ENCODE measurements at regions not wholly inside any gene's neighbourhood (a gene's known extent, or its start where the extent isn't known, plus 50 kb on each side); places are given as distances from the start of the nearest gene placed in this dataset.

GRCh38 chr11:23897453-23898286, 599.2 kb upstream of the LUZP2 start:
- H3K36me3 ChIP-seq (ENCODE audit: insufficient read depth in 1 of 2, low read depth in 1 of 2) = no peaks in the 10 kb centered on the region
- H3K27me3 ChIP-seq (ENCODE audit: insufficient read depth in 3 of 3, low read length in 2 of 3) = no peaks in the 10 kb centered on the region
- intact Hi-C loops (cut with DNase I) = no loop called here
- no peak overlapping the region for H3K27ac ChIP-seq
- no peak for TF ChIP-seq CTCF (IDR thresholded peaks at IDR 0.05)
- DNase-seq (no peak), ATAC-seq (no peak)
- H3K9me3 ChIP-seq = no peaks in the 10 kb centered on the region
- WGBS, 3 donors = 72 to 76% (median 73%) methylated on average over 9 of the region's 9 CpGs
- H3K4me3 ChIP-seq = no peak overlapping the region
- H3K4me1 ChIP-seq = no peaks in the 10 kb centered on the region

- no peaks in the 10 kb centered on the region for H3K4me1 ChIP-seq
- no peak overlapping the region for H3K27ac ChIP-seq
- WGBS, 3 donors = 71 to 74% (median 71%) methylated on average over 7 of the region's 7 CpGs
- no peak overlapping the region for H3K4me3 ChIP-seq
- no peaks in the 10 kb centered on the region for H3K9me3 ChIP-seq
- no peak for ATAC-seq
- H3K36me3 ChIP-seq (ENCODE audit: insufficient read depth in 1 of 2, low read depth in 1 of 2) = no peaks in the 10 kb centered on the region
- no peaks in the 10 kb centered on the region for H3K27me3 ChIP-seq (ENCODE audit: insufficient read depth in 3 of 3, low read length in 2 of 3)
- TF ChIP-seq CTCF (IDR thresholded peaks at IDR 0.05) = no peak
- no peak for DNase-seq
- intact Hi-C loops (cut with DNase I) = no loop called here
Measured at GRCh38 chr11:23903044-23903704, 593.7 kb upstream of the LUZP2 start.

GRCh38 chr11:23919455-23919854, 577.4 kb upstream of the LUZP2 start:
- ATAC-seq (no peak), DNase-seq (no peak)
- 83 to 88% (median 84%) methylated on average over 2 of the region's 2 CpGs for WGBS, 3 donors
- Histone ChIP-seq H3K4me3 (no peak overlapping the region), H3K9me3 (peaks cover 3% of the 10 kb centered on the region), H3K4me1 (no peaks in the 10 kb centered on the region), H3K27ac (no peak overlapping the region), H3K36me3 (ENCODE audit: insufficient read depth in 1 of 2, low read depth in 1 of 2) (no peaks in the 10 kb centered on the region), H3K27me3 (ENCODE audit: insufficient read depth in 3 of 3, low read length in 2 of 3) (no peaks in the 10 kb centered on the region)
- TF ChIP-seq CTCF (IDR thresholded peaks at IDR 0.05) = no peak
- intact Hi-C loops (cut with DNase I) = no loop called here

GRCh38 chr11:23923357-23923756, 573.5 kb upstream of the LUZP2 start:
- no peak for DNase-seq
- H3K27ac ChIP-seq = no peak overlapping the region
- intact Hi-C loops (cut with DNase I) = no loop called here
- H3K4me1 ChIP-seq = no peaks in the 10 kb centered on the region
- H3K27me3 ChIP-seq (ENCODE audit: insufficient read depth in 3 of 3, low read length in 2 of 3) = no peaks in the 10 kb centered on the region
- ATAC-seq = no peak
- TF ChIP-seq CTCF (IDR thresholded peaks at IDR 0.05) = no peak
- WGBS, 3 donors = 73 to 78% (median 77%) methylated on average over 1 of the region's 1 CpG
- H3K36me3 ChIP-seq (ENCODE audit: insufficient read depth in 1 of 2, low read depth in 1 of 2) = no peaks in the 10 kb centered on the region
- no peak overlapping the region for H3K4me3 ChIP-seq
- no peaks in the 10 kb centered on the region for H3K9me3 ChIP-seq
